H1 (cell line): ENCODE measurements at regions not wholly inside any gene's neighbourhood (a gene's known extent, or its start where the extent isn't known, plus 50 kb on each side); places are given as distances from the start of the nearest gene placed in this dataset.

Experiments used
- CTCF ChIA-PET: fragments of 300-600 bp; sonication (Branson Sonifier 250); formaldehyde crosslinking; loops from one replicate; lab custom pipeline; 2021; ENCODE audit not compliant: partially characterized antibody; lab: Charles Lee
- POLR2A ChIA-PET: fragments of 300-600 bp; sonication (Branson Sonifier 250); formaldehyde crosslinking; loops from one replicate; lab custom pipeline; 2021; ENCODE audit warnings: inconsistent platforms; ENCODE audit not compliant: partially characterized antibody; lab: Charles Lee
- DNase-seq, 2 experiments: peaks; one replicate each; pipeline versions ENCODE4 v3.0.0 to v3.0.0-alpha.2; 2010 to 2022; ENCODE audit warnings: low spot score in 2 of 2, low read depth in 1 of 2, mixed read lengths in 1 of 2
- FAIRE-seq: peaks from 2 replicates; lab custom pipeline; 2011; peaks lifted over from hg19 to GRCh38; lab: Jason Lieb, UNC
- H2AFZ ChIP-seq: 2 replicates; pipeline ENCODE4 v1.8.1; 2012; ENCODE audit warnings: low read length, inconsistent platforms
- H2AK5ac ChIP-seq: 2 replicates; pipeline ENCODE4 v1.6.1; 2013; ENCODE audit warnings: low read depth, low read length
- H2BK120ac ChIP-seq: replicated peaks from 2 replicates; pipeline ENCODE3; 2013; ENCODE audit warnings: low read depth, low read length, inconsistent platforms
- H2BK12ac ChIP-seq: 2 replicates; pipeline ENCODE4 v1.6.1; 2013; ENCODE audit warnings: low read depth, low read length
- H2BK15ac ChIP-seq: 2 replicates; pipeline ENCODE4 v1.6.1; 2013; ENCODE audit warnings: low read length
- H2BK20ac ChIP-seq: 2 replicates; pipeline ENCODE4 v1.6.1; 2013; ENCODE audit warnings: low read length
- H2BK5ac ChIP-seq: 2 replicates; pipeline ENCODE4 v1.6.1; 2013; ENCODE audit warnings: low read depth, low read length
- H3K14ac ChIP-seq: 2 replicates; pipeline ENCODE4 v1.6.1; 2013; ENCODE audit warnings: inconsistent platforms; ENCODE audit not compliant: insufficient read length
- H3K18ac ChIP-seq: 2 replicates; pipeline ENCODE4 v1.6.1; 2013; ENCODE audit warnings: low read length; ENCODE audit errors: extremely low read depth
- H3K23ac ChIP-seq: 2 replicates; pipeline ENCODE4 v1.6.1; 2013; ENCODE audit warnings: inconsistent platforms; ENCODE audit not compliant: insufficient read length
- H3K23me2 ChIP-seq: 2 replicates; pipeline ENCODE4 v1.6.1; 2013; ENCODE audit warnings: low read depth, low read length
- H3K27ac ChIP-seq: 2 replicates; pipeline ENCODE4 v1.6.1; 2011; ENCODE audit warnings: low read depth, low read length, inconsistent platforms
- H3K27me3 ChIP-seq, 4 experiments: replicated peaks in 1 of 4; 1 replicate in 1 of 4; 2 replicates in 3 of 4; pipeline versions ENCODE4 v1.6.1 to v1.8.1; 2011 to 2013; ENCODE audit warnings: low read length in 3 of 4, mild to moderate bottlenecking in 3 of 4, inconsistent platforms in 2 of 4, mixed read lengths in 2 of 4, moderate library complexity in 1 of 4; ENCODE audit not compliant: control insufficient read depth in 3 of 4, insufficient read depth in 3 of 4; ENCODE audit errors: extremely low read depth in 1 of 4
- H3K36me3 ChIP-seq, 4 experiments: 2 replicates each; pipeline versions ENCODE4 v1.6.1 to v1.8.1; 2011 to 2013; ENCODE audit warnings: mild to moderate bottlenecking in 4 of 4, low read length in 3 of 4, moderate library complexity in 2 of 4, control low read depth in 1 of 4, inconsistent platforms in 1 of 4; ENCODE audit not compliant: insufficient read depth in 4 of 4, control insufficient read depth in 2 of 4
- H3K4ac ChIP-seq: replicated peaks from 2 replicates; pipeline ENCODE3; 2013; ENCODE audit warnings: low read length, low read depth, mixed read lengths, inconsistent platforms; ENCODE audit not compliant: insufficient read length
- H3K4me1 ChIP-seq, 4 experiments: replicated peaks in 1 of 4; 1 replicate in 1 of 4; 2 replicates in 3 of 4; pipeline versions ENCODE4 v1.6.1 to v1.8.1; 2011 to 2013; ENCODE audit warnings: low read length in 3 of 4, inconsistent platforms in 2 of 4, mixed read lengths in 1 of 4; ENCODE audit not compliant: insufficient read depth in 4 of 4, control insufficient read depth in 3 of 4
- H3K4me2 ChIP-seq, 2 experiments: 2 replicates each; pipeline versions ENCODE4 v1.6.1 to v1.8.1; 2011 to 2013; ENCODE audit warnings: low read depth in 2 of 2, low read length in 2 of 2, control low read depth in 1 of 2, inconsistent platforms in 1 of 2, mild to moderate bottlenecking in 1 of 2; ENCODE audit not compliant: insufficient read depth in 1 of 2
- H3K4me3 ChIP-seq, 4 experiments: fragments of 200-600, 300-600 bp in 1 of 4; sonication (generic), shearing (Covaris generic), sonication (Bioruptor Twin) in 1 of 4; 2 replicates each; pipeline versions ENCODE4 v1.5.1 to v1.8.1; 2011 to 2016; ENCODE audit warnings: low read length in 4 of 4, low read depth in 3 of 4, control low read depth in 2 of 4, inconsistent platforms in 2 of 4, mild to moderate bottlenecking in 2 of 4, mixed read lengths in 1 of 4, moderate library complexity in 1 of 4; ENCODE audit not compliant: insufficient read depth in 2 of 4; ENCODE audit errors: extremely low read depth in 1 of 4
- H3K56ac ChIP-seq: replicated peaks from 2 replicates; pipeline ENCODE3; 2013; ENCODE audit warnings: low read depth, mild to moderate bottlenecking, mixed read lengths, low read length, inconsistent platforms; ENCODE audit not compliant: insufficient read length
- H3K79me1 ChIP-seq: 2 replicates; pipeline ENCODE4 v1.6.1; 2013; ENCODE audit warnings: low read depth, low read length, control low read depth
- H3K79me2 ChIP-seq, 2 experiments: 2 replicates each; pipeline versions ENCODE4 v1.6.1 to v1.8.1; 2012 to 2013; ENCODE audit warnings: low read length in 2 of 2, mild to moderate bottlenecking in 2 of 2, inconsistent platforms in 1 of 2; ENCODE audit not compliant: insufficient read depth in 2 of 2, control insufficient read depth in 1 of 2
- H3K9ac ChIP-seq, 4 experiments: replicated peaks in 1 of 4; 1 replicate in 1 of 4; 2 replicates in 3 of 4; pipeline versions ENCODE4 v1.6.1 to v1.8.1; 2011 to 2013; ENCODE audit warnings: low read depth in 3 of 4, low read length in 3 of 4, control low read depth in 2 of 4, mild to moderate bottlenecking in 2 of 4, moderate library complexity in 2 of 4, inconsistent platforms in 1 of 4; ENCODE audit errors: extremely low read depth in 1 of 4
- H3K9me3 ChIP-seq, 2 experiments: 2 replicates each; pipeline versions ENCODE4 v1.6.1 to v1.8.1; 2012 to 2013; ENCODE audit warnings: mild to moderate bottlenecking in 2 of 2, moderate library complexity in 2 of 2, control low read depth in 1 of 2, inconsistent platforms in 1 of 2, low read depth in 1 of 2, low read length in 1 of 2, mixed read lengths in 1 of 2; ENCODE audit not compliant: insufficient read depth in 2 of 2
- H4K20me1 ChIP-seq, 2 experiments: replicated peaks in 1 of 2; 2 replicates each; pipeline versions ENCODE3 to v1.8.1; 2011 to 2013; ENCODE audit warnings: inconsistent platforms in 2 of 2, low read length in 2 of 2, mild to moderate bottlenecking in 1 of 2; ENCODE audit not compliant: insufficient read depth in 2 of 2, control insufficient read depth in 1 of 2
- H4K5ac ChIP-seq: 2 replicates; pipeline ENCODE4 v1.6.1; 2013; ENCODE audit warnings: low read length, low read depth, mixed read lengths, inconsistent platforms; ENCODE audit not compliant: insufficient read length
- H4K8ac ChIP-seq: 2 replicates; pipeline ENCODE4 v1.8.0; 2013; ENCODE audit warnings: mild to moderate bottlenecking, moderate library complexity, low read length, inconsistent platforms; ENCODE audit not compliant: insufficient read depth; ENCODE audit errors: extremely low read depth
- H4K91ac ChIP-seq: replicated peaks from 2 replicates; pipeline ENCODE3; 2013; ENCODE audit warnings: low read length, mixed read lengths, inconsistent platforms; ENCODE audit not compliant: insufficient read length
- CBX5 ChIP-seq: fragments of 300-800, 300-1000 bp; sonication (generic); IDR thresholded peaks from 2 replicates; pipeline ENCODE4 v1.7.1; 2016; ENCODE audit warnings: antibody characterized with exemption, low read length, low read depth
- SIN3A ChIP-seq, 2 experiments: IDR thresholded peaks in 1 of 2; conservative IDR thresholded peaks in 1 of 2; 2 replicates each; pipeline ENCODE4 v1.6.1; 2011 to 2012; ENCODE audit warnings: low read length in 2 of 2, improper control_type of control experiment in 1 of 2, low read depth in 1 of 2, mild to moderate bottlenecking in 1 of 2
- SIX5 ChIP-seq: IDR thresholded peaks from 2 replicates; pipeline ENCODE4 v1.6.1; 2011; ENCODE audit warnings: mild to moderate bottlenecking, low read depth, low read length
- WGBS, 2 experiments: shearing (Covaris generic) in 1 of 2; methylation state at CpG; one replicate each; pipeline versions ENCODE4 v1.1.6 to v1.1.7; 2013 to 2015; ENCODE audit warnings: low lambda C conversion rate in 2 of 2, mixed read lengths in 2 of 2, inconsistent platforms in 1 of 2, low coverage in 1 of 2, missing lambda C conversion rate in 1 of 2; ENCODE audit not compliant: insufficient replicate concordance in 2 of 2, insufficient coverage in 1 of 2, insufficient read length in 1 of 2; ENCODE audit errors: extremely low coverage in 1 of 2, missing lambda C conversion rate in 1 of 2; 5-methylcytosine and 5-hydroxymethylcytosine counted together

DNA sequence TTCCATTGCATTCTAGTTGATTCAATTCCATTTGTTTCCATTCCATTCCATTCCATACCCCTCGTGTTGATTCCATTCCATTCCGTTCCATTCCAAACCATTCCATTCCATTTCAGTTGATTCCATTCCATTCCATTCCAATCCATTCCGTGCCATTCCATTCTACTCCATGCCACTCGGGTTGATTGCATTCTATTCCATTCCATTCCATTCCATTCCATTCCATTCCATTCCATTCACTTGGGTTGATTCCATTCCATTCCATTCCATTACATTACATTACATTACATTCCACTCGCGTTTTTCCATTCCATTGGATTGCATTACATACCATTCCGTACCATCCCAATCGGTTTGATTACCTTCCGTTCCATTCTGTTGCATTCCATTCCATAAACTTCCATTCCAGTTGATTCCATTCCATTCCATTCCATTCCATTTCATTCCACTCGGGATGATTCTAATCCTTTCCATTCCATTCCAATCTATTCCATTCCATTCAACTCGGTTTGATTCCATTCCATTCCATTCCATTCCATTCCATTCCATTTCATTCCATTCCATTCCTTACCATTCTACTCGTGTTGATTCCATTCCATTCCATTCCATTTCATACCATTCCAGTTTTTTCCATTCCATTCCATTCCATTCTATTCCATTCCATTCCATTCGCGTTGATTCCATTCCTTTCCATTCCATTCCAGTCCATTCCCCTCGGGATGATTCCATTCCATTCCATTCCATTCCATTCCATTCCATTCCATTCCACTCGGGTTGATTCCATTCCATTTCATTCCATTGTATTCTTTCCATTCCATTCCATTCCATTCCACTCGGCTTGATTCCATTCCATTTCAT lies 1140.4 kb downstream of the RPIA start:
- no peaks in the 10 kb centered on the region for H3K4me1 ChIP-seq
- no peak overlapping the region for H3K27ac ChIP-seq
- H3K79me2 ChIP-seq = no peaks in the 10 kb centered on the region
- H2BK20ac ChIP-seq = no peak overlapping the region
- H3K23ac ChIP-seq = no peak overlapping the region
- no peak overlapping the region for H2BK15ac ChIP-seq
- peak overlapping the region in 1 of 4 experiments; percentile 0; a peak in 2 of 8 replicates for H3K4me3 ChIP-seq
- H2BK120ac ChIP-seq = no peak overlapping the region
- H4K20me1 ChIP-seq = peaks cover 0 to 7% of the 10 kb centered on the region in 2 experiments
- no peak overlapping the region for H2AK5ac ChIP-seq
- no peak overlapping the region for H4K5ac ChIP-seq
- H2AFZ ChIP-seq = no peak overlapping the region
- no peak overlapping the region for H3K18ac ChIP-seq
- TF ChIP-seq CBX5 = peak; percentile 97
- no peak for TF ChIP-seq SIN3A (conservative IDR thresholded peaks at IDR 0.05 in 1 of 2, IDR thresholded peaks at IDR 0.05 in 1 of 2; ENCODE audit: low read depth in 1 of 2, low read length in 2 of 2)
- 0 out of 2 replicates have a peak, but pooled peaks have one; percentile 4 for TF ChIP-seq SIX5
- no peak overlapping the region for H3K4me2 ChIP-seq
- H3K79me1 ChIP-seq = no peaks in the 10 kb centered on the region
- peaks cover 0 to 61% of the 10 kb centered on the region in 2 experiments; a peak in 3 of 4 replicates for H3K9me3 ChIP-seq
- no peak overlapping the region for H3K9ac ChIP-seq
- H3K36me3 ChIP-seq = peaks cover 0 to 5% (median 0%) of the 10 kb centered on the region in 4 experiments; a peak in 1 of 8 replicates
- FAIRE-seq (no peak), DNase-seq (no peak)
- ChIA-PET CTCF (no interaction called here), POLR2A (no interaction called here)
- no peak overlapping the region for H2BK12ac ChIP-seq
- H3K14ac ChIP-seq = no peak overlapping the region
- H4K8ac ChIP-seq = no peak overlapping the region
- H4K91ac ChIP-seq = no peak overlapping the region
- peaks cover 46% of the 10 kb centered on the region for H3K23me2 ChIP-seq
- 79 to 100% methylated on average over 12 to 17 of the region's 17 CpGs for WGBS, 2 experiments
- no peaks in the 10 kb centered on the region for H3K27me3 ChIP-seq
- no peak overlapping the region for H2BK5ac ChIP-seq
- H3K56ac ChIP-seq = no peak overlapping the region
- H3K4ac ChIP-seq = no peak overlapping the region
